Ishikawa (cell line): ENCODE measurements at regions not wholly inside any gene's neighbourhood (a gene's known extent, or its start where the extent isn't known, plus 50 kb on each side); places are given as distances from the start of the nearest gene placed in this dataset.

ENCODE experiments used
- CEBPB ChIP-seq: IDR thresholded peaks from 2 replicates; pipeline ENCODE4 v1.6.1; 2012
- CREB1 ChIP-seq: IDR thresholded peaks from 2 replicates; pipeline ENCODE4 v1.6.1; 2012; ENCODE audit warnings: low read depth
- EGR1 ChIP-seq: IDR thresholded peaks from 2 replicates; pipeline ENCODE4 v1.6.1; 2012
- EP300 ChIP-seq: IDR thresholded peaks from 2 replicates; pipeline ENCODE4 v1.6.1; 2012; ENCODE audit warnings: borderline replicate concordance
- FOXM1 ChIP-seq: IDR thresholded peaks from 2 replicates; pipeline ENCODE4 v1.6.1; 2012; ENCODE audit warnings: low read depth, borderline replicate concordance
- NFIC ChIP-seq: IDR thresholded peaks from 2 replicates; pipeline ENCODE4 v1.6.1; 2012
- RAD21 ChIP-seq: IDR thresholded peaks from 2 replicates; pipeline ENCODE4 v1.6.1; 2012; ENCODE audit warnings: low read depth
- TAF1 ChIP-seq: IDR thresholded peaks from 2 replicates; pipeline ENCODE4 v1.6.1; 2012; ENCODE audit warnings: low read depth, mild to moderate bottlenecking
- TCF12 ChIP-seq: IDR thresholded peaks from 2 replicates; pipeline ENCODE4 v1.6.1; 2012; ENCODE audit warnings: low read depth
- TEAD4 ChIP-seq: IDR thresholded peaks from 2 replicates; pipeline ENCODE4 v1.6.1; 2012
- YY1 ChIP-seq: IDR thresholded peaks from 2 replicates; pipeline ENCODE4 v1.6.1; 2012; ENCODE audit warnings: low read depth
- ZBTB7A ChIP-seq: IDR thresholded peaks from 2 replicates; pipeline ENCODE4 v1.6.1; 2012; ENCODE audit warnings: low read depth
- TF ChIP-seq, protein P1 (sequence below): IDR thresholded peaks from 2 replicates; pipeline ENCODE4 v1.6.1; 2012
- TF ChIP-seq, protein P2 (sequence below): IDR thresholded peaks from 2 replicates; pipeline ENCODE4 v1.6.1; 2012; ENCODE audit warnings: low read depth, mild to moderate bottlenecking

DNA sequence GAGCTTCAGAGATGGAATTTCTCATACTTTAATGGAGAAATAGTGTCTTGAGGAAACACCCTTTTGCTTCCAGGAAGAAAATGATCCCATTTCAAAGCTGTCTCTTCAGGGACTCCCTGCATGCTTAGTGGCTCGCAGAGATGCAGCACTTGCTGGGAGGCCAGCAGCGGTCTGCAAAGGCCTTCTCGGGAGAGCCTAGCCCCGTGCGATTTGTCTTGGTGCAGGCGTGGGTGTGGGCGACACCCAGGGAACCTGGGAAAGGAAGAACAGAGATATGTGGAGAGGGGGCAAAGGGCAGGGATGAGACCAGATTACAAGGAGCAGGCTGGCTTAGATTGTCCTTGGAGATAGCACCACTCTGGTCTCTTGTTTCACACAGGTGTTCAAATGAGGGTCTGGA is 352.3 kb upstream of the PODXL start:
- no peak for TF ChIP-seq NFIC
- TF ChIP-seq TAF1: no peak
- TF ChIP-seq CREB1: no peak
- no peak for TF ChIP-seq CEBPB
- TF ChIP-seq EP300: no peak
- TF ChIP-seq RAD21: no peak
- TF ChIP-seq TCF12: no peak
- no peak for TF ChIP-seq YY1
- TF ChIP-seq ZBTB7A: no peak
- TF ChIP-seq, protein P1, sequence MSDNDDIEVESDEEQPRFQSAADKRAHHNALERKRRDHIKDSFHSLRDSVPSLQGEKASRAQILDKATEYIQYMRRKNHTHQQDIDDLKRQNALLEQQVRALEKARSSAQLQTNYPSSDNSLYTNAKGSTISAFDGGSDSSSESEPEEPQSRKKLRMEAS: no peak
- no peak for TF ChIP-seq FOXM1
- no peak for TF ChIP-seq EGR1
- TF ChIP-seq, protein P2, sequence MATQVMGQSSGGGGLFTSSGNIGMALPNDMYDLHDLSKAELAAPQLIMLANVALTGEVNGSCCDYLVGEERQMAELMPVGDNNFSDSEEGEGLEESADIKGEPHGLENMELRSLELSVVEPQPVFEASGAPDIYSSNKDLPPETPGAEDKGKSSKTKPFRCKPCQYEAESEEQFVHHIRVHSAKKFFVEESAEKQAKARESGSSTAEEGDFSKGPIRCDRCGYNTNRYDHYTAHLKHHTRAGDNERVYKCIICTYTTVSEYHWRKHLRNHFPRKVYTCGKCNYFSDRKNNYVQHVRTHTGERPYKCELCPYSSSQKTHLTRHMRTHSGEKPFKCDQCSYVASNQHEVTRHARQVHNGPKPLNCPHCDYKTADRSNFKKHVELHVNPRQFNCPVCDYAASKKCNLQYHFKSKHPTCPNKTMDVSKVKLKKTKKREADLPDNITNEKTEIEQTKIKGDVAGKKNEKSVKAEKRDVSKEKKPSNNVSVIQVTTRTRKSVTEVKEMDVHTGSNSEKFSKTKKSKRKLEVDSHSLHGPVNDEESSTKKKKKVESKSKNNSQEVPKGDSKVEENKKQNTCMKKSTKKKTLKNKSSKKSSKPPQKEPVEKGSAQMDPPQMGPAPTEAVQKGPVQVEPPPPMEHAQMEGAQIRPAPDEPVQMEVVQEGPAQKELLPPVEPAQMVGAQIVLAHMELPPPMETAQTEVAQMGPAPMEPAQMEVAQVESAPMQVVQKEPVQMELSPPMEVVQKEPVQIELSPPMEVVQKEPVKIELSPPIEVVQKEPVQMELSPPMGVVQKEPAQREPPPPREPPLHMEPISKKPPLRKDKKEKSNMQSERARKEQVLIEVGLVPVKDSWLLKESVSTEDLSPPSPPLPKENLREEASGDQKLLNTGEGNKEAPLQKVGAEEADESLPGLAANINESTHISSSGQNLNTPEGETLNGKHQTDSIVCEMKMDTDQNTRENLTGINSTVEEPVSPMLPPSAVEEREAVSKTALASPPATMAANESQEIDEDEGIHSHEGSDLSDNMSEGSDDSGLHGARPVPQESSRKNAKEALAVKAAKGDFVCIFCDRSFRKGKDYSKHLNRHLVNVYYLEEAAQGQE: no peak
- TF ChIP-seq TEAD4: no peak
